IPS-18a (cell line): ENCODE measurements at regions not wholly inside any gene's neighbourhood (a gene's known extent, or its start where the extent isn't known, plus 50 kb on each side); places are given as distances from the start of the nearest gene placed in this dataset.

Experiments used
- H3K27ac ChIP-seq: one replicate; pipeline ENCODE4 v1.5.1; 2013; ENCODE audit warnings: low read length
- H3K27me3 ChIP-seq: one replicate; pipeline ENCODE4 v1.6.1; 2013; ENCODE audit warnings: mild to moderate bottlenecking, low read length; ENCODE audit not compliant: control insufficient read depth, insufficient read depth
- H3K36me3 ChIP-seq: one replicate; pipeline ENCODE4 v1.6.1; 2013; ENCODE audit warnings: low read depth, low read length; ENCODE audit not compliant: control insufficient read depth
- H3K4me1 ChIP-seq: one replicate; pipeline ENCODE4 v1.6.1; 2013; ENCODE audit warnings: low read depth, low read length; ENCODE audit not compliant: control insufficient read depth
- H3K4me3 ChIP-seq: one replicate; pipeline ENCODE4 v1.5.1; 2013; ENCODE audit warnings: low read length
- H3K9ac ChIP-seq: one replicate; pipeline ENCODE4 v1.6.1; 2013; ENCODE audit warnings: mild to moderate bottlenecking, low read length, moderate library complexity
- H3K9me3 ChIP-seq: one replicate; pipeline ENCODE4 v1.6.1; 2013; ENCODE audit warnings: low read depth, low read length; ENCODE audit not compliant: control insufficient read depth

GRCh38 chr4:100938698-100939097 is 408.6 kb downstream of the PPP3CA start:
- Histone ChIP-seq H3K4me3 (no peak overlapping the region), H3K36me3 (no peaks in the 10 kb centered on the region), H3K4me1 (no peaks in the 10 kb centered on the region), H3K9me3 (peaks cover 5% of the 10 kb centered on the region), H3K27ac (no peak overlapping the region), H3K9ac (no peak overlapping the region), H3K27me3 (no peaks in the 10 kb centered on the region)

DNA sequence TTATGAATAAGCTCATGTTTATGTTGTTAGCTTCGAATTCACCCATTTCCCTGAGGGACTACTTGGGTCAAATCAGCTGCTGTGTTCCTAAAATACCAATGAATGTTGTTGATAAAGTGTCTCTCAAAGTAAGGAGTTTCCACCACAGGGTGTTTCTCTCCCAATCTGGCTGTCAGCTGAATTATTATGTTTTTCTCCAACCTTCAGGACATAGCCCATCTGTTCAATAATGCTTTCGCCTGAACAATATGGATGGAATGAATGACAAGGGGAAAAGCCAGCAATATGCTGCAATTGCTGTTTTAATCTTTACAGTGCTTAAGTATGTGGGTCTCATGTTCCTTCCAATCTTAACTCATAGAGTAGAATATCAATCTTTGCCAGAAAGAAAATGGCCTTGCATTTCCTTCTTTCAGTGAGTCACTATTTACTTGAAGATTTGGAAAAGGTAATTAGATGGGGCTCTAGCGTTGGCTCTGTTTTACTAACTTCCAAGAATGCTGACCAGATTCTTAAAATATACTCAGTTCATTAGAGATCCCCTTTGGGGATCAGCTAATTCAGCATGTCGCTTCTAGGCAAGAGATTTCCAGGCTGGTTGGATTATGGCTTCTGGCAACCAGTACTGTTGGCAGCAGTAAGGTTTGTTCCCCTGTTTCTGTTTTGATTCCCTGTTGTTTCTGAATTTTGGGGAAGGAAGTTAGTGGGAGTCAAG is 410.5 kb downstream of the PPP3CA start:
- Histone ChIP-seq H3K27me3 (no peaks in the 10 kb centered on the region), H3K36me3 (no peaks in the 10 kb centered on the region), H3K9ac (no peak overlapping the region), H3K4me1 (no peaks in the 10 kb centered on the region), H3K27ac (no peak overlapping the region), H3K4me3 (no peak overlapping the region), H3K9me3 (no peaks in the 10 kb centered on the region)

- no peaks in the 10 kb centered on the region for H3K9me3 ChIP-seq
- no peak overlapping the region for H3K27ac ChIP-seq
- H3K36me3 ChIP-seq: no peaks in the 10 kb centered on the region
- no peaks in the 10 kb centered on the region for H3K27me3 ChIP-seq
- H3K4me3 ChIP-seq: no peak overlapping the region
- H3K9ac ChIP-seq: no peak overlapping the region
- H3K4me1 ChIP-seq: no peaks in the 10 kb centered on the region
These were observed 412.2 kb downstream of the PPP3CA start for GRCh38 chr4:100935090-100935489.

- no peaks in the 10 kb centered on the region for H3K27me3 ChIP-seq
- H3K4me3 ChIP-seq: no peak overlapping the region
- H3K36me3 ChIP-seq: no peaks in the 10 kb centered on the region
- no peak overlapping the region for H3K27ac ChIP-seq
- H3K9ac ChIP-seq: no peak overlapping the region
- peaks cover 8% of the 10 kb centered on the region for H3K4me1 ChIP-seq
- no peaks in the 10 kb centered on the region for H3K9me3 ChIP-seq
These were observed 413.7 kb downstream of the PPP3CA start for GRCh38 chr4:100933628-100934027.

GRCh38 chr4:100929758-100930157 is 411.9 kb upstream of the EMCN start:
- Histone ChIP-seq H3K36me3 (no peaks in the 10 kb centered on the region), H3K4me3 (no peak overlapping the region), H3K4me1 (peaks cover 8% of the 10 kb centered on the region), H3K9ac (no peak overlapping the region), H3K9me3 (no peaks in the 10 kb centered on the region), H3K27me3 (no peaks in the 10 kb centered on the region), H3K27ac (no peak overlapping the region)

GRCh38 chr4:100929135-100929534 is 411.3 kb upstream of the EMCN start:
- Histone ChIP-seq H3K4me1 (peaks cover 8% of the 10 kb centered on the region), H3K4me3 (no peak overlapping the region), H3K9me3 (no peaks in the 10 kb centered on the region), H3K27me3 (no peaks in the 10 kb centered on the region), H3K36me3 (no peaks in the 10 kb centered on the region), H3K27ac (no peak overlapping the region), H3K9ac (no peak overlapping the region)

GRCh38 chr4:100926039-100926717 is 408.4 kb upstream of the EMCN start:
- Histone ChIP-seq H3K4me1 (peaks cover 8% of the 10 kb centered on the region), H3K9ac (no peak overlapping the region), H3K36me3 (no peaks in the 10 kb centered on the region), H3K27ac (no peak overlapping the region), H3K27me3 (no peaks in the 10 kb centered on the region), H3K9me3 (no peaks in the 10 kb centered on the region), H3K4me3 (no peak overlapping the region)

- Histone ChIP-seq H3K9me3 (peaks cover 3% of the 10 kb centered on the region), H3K27ac (no peak overlapping the region), H3K9ac (no peak overlapping the region), H3K4me1 (peaks cover 13% of the 10 kb centered on the region), H3K4me3 (peak overlapping the region; percentile 2), H3K36me3 (no peaks in the 10 kb centered on the region), H3K27me3 (no peaks in the 10 kb centered on the region)
These were observed 395.9 kb upstream of the EMCN start for GRCh38 chr4:100913685-100914084.

DNA sequence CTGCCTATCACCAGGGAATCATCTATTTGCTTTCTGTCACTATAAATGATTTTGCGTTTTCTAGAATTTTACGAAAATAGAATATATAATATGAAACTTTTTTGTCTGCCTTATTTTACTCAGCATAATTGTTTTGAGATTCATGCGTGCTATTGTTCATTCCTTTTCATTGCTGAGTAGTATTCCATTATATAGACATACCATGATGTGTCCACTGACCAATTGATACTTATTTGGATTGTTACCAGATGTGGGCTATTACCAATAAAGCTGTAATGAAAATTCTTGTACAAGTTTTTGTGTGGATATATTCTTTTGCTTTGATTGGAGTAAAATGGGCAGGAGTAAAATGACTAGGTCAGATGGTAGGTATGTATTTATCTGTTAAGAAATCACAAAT is 390.7 kb upstream of the EMCN start:
- Histone ChIP-seq H3K27ac (no peak overlapping the region), H3K9me3 (no peaks in the 10 kb centered on the region), H3K4me3 (no peak overlapping the region), H3K27me3 (no peaks in the 10 kb centered on the region), H3K9ac (no peak overlapping the region), H3K4me1 (peaks cover 9% of the 10 kb centered on the region), H3K36me3 (no peaks in the 10 kb centered on the region)

DNA sequence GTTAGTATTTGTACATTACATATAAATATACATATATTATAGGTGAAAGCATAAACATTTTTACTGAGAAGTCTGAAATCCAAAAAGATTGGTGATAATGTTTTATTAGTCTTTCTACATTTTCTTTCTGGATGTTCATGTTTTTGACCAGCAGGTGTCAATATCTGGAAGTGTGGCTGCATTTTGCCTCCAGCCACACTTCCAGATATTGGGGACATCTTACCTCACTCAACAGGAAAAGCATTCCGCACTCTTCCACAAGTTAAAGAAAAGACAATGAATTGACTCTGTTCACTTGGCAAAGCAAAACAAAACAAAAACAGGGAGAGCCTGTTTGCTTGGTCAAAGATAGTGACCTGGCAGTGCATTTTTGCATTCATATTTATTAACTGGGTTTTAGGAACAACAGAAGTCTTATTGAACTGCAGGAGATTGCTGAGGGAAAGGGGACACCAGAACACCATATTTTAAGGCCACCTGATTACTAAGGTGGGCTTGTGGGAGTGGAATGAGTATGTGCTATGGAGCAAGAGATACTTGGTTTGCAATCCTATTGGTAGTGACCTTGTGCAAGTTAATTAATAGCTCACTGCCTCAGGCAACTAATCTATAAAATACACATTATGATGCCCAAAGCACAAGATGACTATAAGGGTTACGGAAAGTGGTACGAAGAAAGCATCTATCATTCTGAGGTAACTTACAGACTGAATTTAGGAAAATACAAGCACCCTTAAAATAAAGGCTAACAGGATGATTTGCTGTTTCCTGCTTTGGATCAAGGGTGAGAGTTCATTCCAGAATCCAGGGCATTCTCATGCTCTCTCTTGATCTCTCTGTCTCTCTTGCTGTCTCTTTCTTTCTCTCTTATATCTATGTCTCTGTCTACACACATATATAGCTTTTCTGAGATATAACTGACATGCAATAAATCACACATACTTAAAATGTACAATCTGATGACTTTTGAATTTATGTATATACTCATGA is 389.9 kb upstream of the EMCN start:
- Histone ChIP-seq H3K4me3 (no peak overlapping the region), H3K9ac (no peak overlapping the region), H3K27ac (no peak overlapping the region), H3K36me3 (no peaks in the 10 kb centered on the region), H3K27me3 (no peaks in the 10 kb centered on the region), H3K9me3 (no peaks in the 10 kb centered on the region), H3K4me1 (peaks cover 1% of the 10 kb centered on the region)

DNA sequence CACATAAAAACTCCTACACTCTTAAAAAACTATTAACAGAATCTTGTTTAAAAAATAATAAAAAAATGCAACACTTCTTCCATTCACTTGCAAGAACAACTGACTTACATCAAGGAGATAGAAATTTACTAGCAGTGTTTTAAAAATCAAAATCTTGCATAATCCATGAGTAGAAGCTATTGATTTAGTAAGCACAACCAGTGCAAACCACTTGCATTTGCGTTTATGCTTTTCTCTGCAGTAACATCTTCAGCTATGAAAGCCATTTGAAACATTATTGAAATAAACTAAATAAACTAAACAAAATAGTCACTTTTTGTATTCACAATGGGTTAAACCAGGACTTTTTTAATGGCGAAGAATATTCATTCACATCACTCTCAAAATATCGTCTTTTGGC is 389.2 kb upstream of the EMCN start:
- no peaks in the 10 kb centered on the region for H3K36me3 ChIP-seq
- H3K27ac ChIP-seq: no peak overlapping the region
- H3K4me1 ChIP-seq: no peaks in the 10 kb centered on the region
- H3K9me3 ChIP-seq: no peaks in the 10 kb centered on the region
- no peaks in the 10 kb centered on the region for H3K27me3 ChIP-seq
- no peak overlapping the region for H3K9ac ChIP-seq
- H3K4me3 ChIP-seq: no peak overlapping the region
